CD14-positive monocyte (primary cell): ENCODE measurements at regions not wholly inside any gene's neighbourhood (a gene's known extent, or its start where the extent isn't known, plus 50 kb on each side); places are given as distances from the start of the nearest gene placed in this dataset.

ENCODE experiments used
- DNase-seq, 3 donors: peaks; one replicate each; pipeline ENCODE4 v3.0.0-alpha.2; 2011 to 2022
- H2AFZ ChIP-seq: 2 replicates; pipeline ENCODE4 v1.6.0; 2012; ENCODE audit warnings: mild to moderate bottlenecking, low read depth, low read length, inconsistent platforms; ENCODE audit not compliant: insufficient read depth, poor library complexity, severe bottlenecking
- H3K27ac ChIP-seq, 2 donors: 1 replicate in 1 of 2; 2 replicates in 1 of 2; pipeline ENCODE4 v1.5.1; 2012 to 2013; ENCODE audit warnings: low read length in 2 of 2, control low read depth in 1 of 2, inconsistent platforms in 1 of 2, low read depth in 1 of 2, mild to moderate bottlenecking in 1 of 2
- H3K27me3 ChIP-seq, 2 donors: one replicate each; pipeline versions ENCODE4 v1.6.0 to v1.6.1; 2011 to 2013; ENCODE audit warnings: low read length in 2 of 2; ENCODE audit not compliant: control insufficient read depth in 2 of 2, insufficient read depth in 2 of 2
- H3K36me3 ChIP-seq, 2 donors: replicated peaks in 1 of 2; 1 replicate in 1 of 2; 2 replicates in 1 of 2; pipeline versions ENCODE4 v1.5.1 to v1.6.1; 2012 to 2013; ENCODE audit warnings: low read length in 2 of 2, control low read depth in 1 of 2, inconsistent platforms in 1 of 2, mild to moderate bottlenecking in 1 of 2; ENCODE audit not compliant: insufficient read depth in 2 of 2, control insufficient read depth in 1 of 2
- H3K4me1 ChIP-seq, 2 donors: 1 replicate in 1 of 2; 2 replicates in 1 of 2; pipeline versions ENCODE4 v1.5.1 to v1.6.1; 2012 to 2013; ENCODE audit warnings: low read length in 2 of 2, control low read depth in 1 of 2, inconsistent platforms in 1 of 2, mild to moderate bottlenecking in 1 of 2, moderate library complexity in 1 of 2; ENCODE audit not compliant: insufficient read depth in 2 of 2, control insufficient read depth in 1 of 2
- H3K4me2 ChIP-seq: replicated peaks from 2 replicates; pipeline ENCODE3; 2012; ENCODE audit warnings: low read length, moderate library complexity, mild to moderate bottlenecking; ENCODE audit not compliant: poor library complexity, severe bottlenecking; ENCODE audit errors: extremely low read depth
- H3K4me3 ChIP-seq, 3 experiments: fragments of 200-600 bp in 1 of 3; sonication (generic) in 1 of 3; replicated peaks in 1 of 3; 1 replicate in 2 of 3; 2 replicates in 1 of 3; pipeline ENCODE4 v1.5.1; 2011 to 2013; ENCODE audit warnings: low read length in 3 of 3, mild to moderate bottlenecking in 3 of 3, control low read depth in 2 of 3, low read depth in 2 of 3, inconsistent platforms in 1 of 3, moderate library complexity in 1 of 3
- H3K79me2 ChIP-seq: 2 replicates; pipeline ENCODE4 v1.6.0; 2012; ENCODE audit warnings: mild to moderate bottlenecking, control low read depth, inconsistent platforms, low read length, moderate library complexity; ENCODE audit not compliant: insufficient read depth
- H3K9ac ChIP-seq: 2 replicates; pipeline ENCODE4 v1.6.0; 2017; ENCODE audit warnings: low read length, mild to moderate bottlenecking; ENCODE audit not compliant: insufficient read depth, poor library complexity, severe bottlenecking
- H3K9me3 ChIP-seq, 2 donors: replicated peaks in 1 of 2; 1 replicate in 1 of 2; 2 replicates in 1 of 2; pipeline versions ENCODE4 v1.5.1 to v1.6.1; 2012 to 2013; ENCODE audit warnings: low read length in 2 of 2, control low read depth in 1 of 2; ENCODE audit not compliant: control insufficient read depth in 1 of 2, insufficient read depth in 1 of 2
- H4K20me1 ChIP-seq: 2 replicates; pipeline ENCODE4 v1.6.0; 2012; ENCODE audit warnings: mild to moderate bottlenecking, low read length, control low read depth, moderate library complexity; ENCODE audit not compliant: insufficient read depth
- H3K27ac Mint-ChIP-seq, 7 donors: one replicate each; pipeline ENCODE4 v1.8.0; 2020; ENCODE audit warnings: mild to moderate bottlenecking in 7 of 7, mixed read lengths in 7 of 7, moderate library complexity in 6 of 7, inconsistent platforms in 2 of 7
- H3K27me3 Mint-ChIP-seq, 3 donors: one replicate each; pipeline ENCODE4 v1.8.0; 2021 to 2022; ENCODE audit warnings: low read depth in 3 of 3, mild to moderate bottlenecking in 3 of 3, mixed read lengths in 3 of 3, moderate library complexity in 3 of 3, inconsistent platforms in 1 of 3
- H3K36me3 Mint-ChIP-seq, 2 donors: one replicate each; pipeline ENCODE4 v1.8.0; 2020; ENCODE audit warnings: mixed read lengths in 2 of 2, inconsistent platforms in 1 of 2, mild to moderate bottlenecking in 1 of 2
- H3K4me1 Mint-ChIP-seq: one replicate; pipeline ENCODE4 v1.8.0; 2020; ENCODE audit warnings: mild to moderate bottlenecking, mixed read lengths
- H3K4me3 Mint-ChIP-seq, 2 donors: one replicate each; pipeline ENCODE4 v1.8.0; 2020; ENCODE audit warnings: mild to moderate bottlenecking in 2 of 2, mixed read lengths in 2 of 2, moderate library complexity in 1 of 2
- H3K9me3 Mint-ChIP-seq, 7 donors: one replicate each; pipeline ENCODE4 v1.8.0; 2020 to 2022; ENCODE audit warnings: mixed read lengths in 7 of 7, mild to moderate bottlenecking in 6 of 7, moderate library complexity in 6 of 7, inconsistent platforms in 2 of 7
- CTCF ChIP-seq: fragments of 200-600 bp; IDR thresholded peaks from one replicate; pipeline ENCODE4 v1.8.0; 2022; ENCODE audit warnings: antibody characterized with exemption, mild to moderate bottlenecking
- WGBS: methylation state at CpG from one replicate; pipeline ENCODE4 v1.1.5; 2013; ENCODE audit warnings: missing lambda C conversion rate; ENCODE audit not compliant: insufficient coverage; 5-methylcytosine and 5-hydroxymethylcytosine counted together
- intact Hi-C, 2 donors: fragments of 100-400 bp; cut with micrococcal nuclease; formaldehyde crosslinking; loops; one replicate each; pipeline versions ENCODE4 v1.15.0 to v1.15.1; 2023

GRCh38 chr12:131612092-131612755, 98.7 kb upstream of the SFSWAP start:
- H3K4me3 Mint-ChIP-seq = no peak overlapping the region
- Histone ChIP-seq H3K36me3 (no peaks in the 10 kb centered on the region), H3K9ac (no peak overlapping the region), H3K27ac (no peak overlapping the region), H3K79me2 (no peaks in the 10 kb centered on the region), H3K4me1 (peaks cover 19 to 22% of the 10 kb centered on the region in 2 donors), H3K4me2 (no peak overlapping the region), H2AFZ (no peak overlapping the region), H3K9me3 (no peaks in the 10 kb centered on the region), H3K27me3 (no peaks in the 10 kb centered on the region), H4K20me1 (no peaks in the 10 kb centered on the region), H3K4me3 (no peak overlapping the region)
- 96% methylated on average over 19 of the region's 21 CpGs for WGBS
- no peak for DNase-seq
- H3K27me3 Mint-ChIP-seq = peaks cover 3 to 20% (median 12%) of the 10 kb centered on the region in 3 donors
- H3K27ac Mint-ChIP-seq = no peak overlapping the region
- peaks cover 0 to 3% (median 0%) of the 10 kb centered on the region in 7 donors for H3K9me3 Mint-ChIP-seq
- intact Hi-C loops = no loop called here
- TF ChIP-seq CTCF = no peak
- H3K36me3 Mint-ChIP-seq = no peaks in the 10 kb centered on the region
- peaks cover 22% of the 10 kb centered on the region for H3K4me1 Mint-ChIP-seq

GRCh38 chr12:131613186-131613585, 97.7 kb upstream of the SFSWAP start:
- Histone ChIP-seq H3K27ac (no peak overlapping the region), H3K79me2 (no peaks in the 10 kb centered on the region), H3K4me3 (no peak overlapping the region), H4K20me1 (no peaks in the 10 kb centered on the region), H3K4me2 (no peak overlapping the region), H3K36me3 (no peaks in the 10 kb centered on the region), H3K9ac (no peak overlapping the region), H3K9me3 (no peaks in the 10 kb centered on the region), H2AFZ (no peak overlapping the region), H3K27me3 (peaks cover 0 to 2% of the 10 kb centered on the region in 2 donors), H3K4me1 (peaks cover 9 to 13% of the 10 kb centered on the region in 2 donors)
- no peak overlapping the region for H3K4me3 Mint-ChIP-seq
- peaks cover 3 to 27% (median 20%) of the 10 kb centered on the region in 3 donors for H3K27me3 Mint-ChIP-seq
- H3K9me3 Mint-ChIP-seq = peaks cover 0 to 3% (median 0%) of the 10 kb centered on the region in 7 donors
- TF ChIP-seq CTCF = no peak
- H3K27ac Mint-ChIP-seq = no peak overlapping the region
- WGBS = 89% methylated on average over 9 of the region's 11 CpGs
- no peak for DNase-seq
- intact Hi-C loops = no loop called here
- H3K36me3 Mint-ChIP-seq = no peaks in the 10 kb centered on the region
- peaks cover 12% of the 10 kb centered on the region for H3K4me1 Mint-ChIP-seq
